H1 (cell line): ENCODE measurements at regions not wholly inside any gene's neighbourhood (a gene's known extent, or its start where the extent isn't known, plus 50 kb on each side); places are given as distances from the start of the nearest gene placed in this dataset.

Experiments used
- CTCF ChIA-PET: fragments of 300-600 bp; sonication (Branson Sonifier 250); formaldehyde crosslinking; loops from one replicate; lab custom pipeline; 2021; ENCODE audit not compliant: partially characterized antibody; lab: Charles Lee
- POLR2A ChIA-PET: fragments of 300-600 bp; sonication (Branson Sonifier 250); formaldehyde crosslinking; loops from one replicate; lab custom pipeline; 2021; ENCODE audit warnings: inconsistent platforms; ENCODE audit not compliant: partially characterized antibody; lab: Charles Lee
- DNase-seq, 2 experiments: peaks; one replicate each; pipeline versions ENCODE4 v3.0.0 to v3.0.0-alpha.2; 2010 to 2022; ENCODE audit warnings: low spot score in 2 of 2, low read depth in 1 of 2, mixed read lengths in 1 of 2
- FAIRE-seq: peaks from 2 replicates; lab custom pipeline; 2011; peaks lifted over from hg19 to GRCh38; lab: Jason Lieb, UNC
- H2AFZ ChIP-seq: 2 replicates; pipeline ENCODE4 v1.8.1; 2012; ENCODE audit warnings: low read length, inconsistent platforms
- H2AK5ac ChIP-seq: 2 replicates; pipeline ENCODE4 v1.6.1; 2013; ENCODE audit warnings: low read depth, low read length
- H2BK120ac ChIP-seq: replicated peaks from 2 replicates; pipeline ENCODE3; 2013; ENCODE audit warnings: low read depth, low read length, inconsistent platforms
- H2BK12ac ChIP-seq: 2 replicates; pipeline ENCODE4 v1.6.1; 2013; ENCODE audit warnings: low read depth, low read length
- H2BK15ac ChIP-seq: 2 replicates; pipeline ENCODE4 v1.6.1; 2013; ENCODE audit warnings: low read length
- H2BK20ac ChIP-seq: 2 replicates; pipeline ENCODE4 v1.6.1; 2013; ENCODE audit warnings: low read length
- H2BK5ac ChIP-seq: 2 replicates; pipeline ENCODE4 v1.6.1; 2013; ENCODE audit warnings: low read depth, low read length
- H3K14ac ChIP-seq: 2 replicates; pipeline ENCODE4 v1.6.1; 2013; ENCODE audit warnings: inconsistent platforms; ENCODE audit not compliant: insufficient read length
- H3K18ac ChIP-seq: 2 replicates; pipeline ENCODE4 v1.6.1; 2013; ENCODE audit warnings: low read length; ENCODE audit errors: extremely low read depth
- H3K23ac ChIP-seq: 2 replicates; pipeline ENCODE4 v1.6.1; 2013; ENCODE audit warnings: inconsistent platforms; ENCODE audit not compliant: insufficient read length
- H3K23me2 ChIP-seq: 2 replicates; pipeline ENCODE4 v1.6.1; 2013; ENCODE audit warnings: low read depth, low read length
- H3K27ac ChIP-seq: 2 replicates; pipeline ENCODE4 v1.6.1; 2011; ENCODE audit warnings: low read depth, low read length, inconsistent platforms
- H3K27me3 ChIP-seq, 4 experiments: replicated peaks in 1 of 4; 1 replicate in 1 of 4; 2 replicates in 3 of 4; pipeline versions ENCODE4 v1.6.1 to v1.8.1; 2011 to 2013; ENCODE audit warnings: low read length in 3 of 4, mild to moderate bottlenecking in 3 of 4, inconsistent platforms in 2 of 4, mixed read lengths in 2 of 4, moderate library complexity in 1 of 4; ENCODE audit not compliant: control insufficient read depth in 3 of 4, insufficient read depth in 3 of 4; ENCODE audit errors: extremely low read depth in 1 of 4
- H3K36me3 ChIP-seq, 4 experiments: 2 replicates each; pipeline versions ENCODE4 v1.6.1 to v1.8.1; 2011 to 2013; ENCODE audit warnings: mild to moderate bottlenecking in 4 of 4, low read length in 3 of 4, moderate library complexity in 2 of 4, control low read depth in 1 of 4, inconsistent platforms in 1 of 4; ENCODE audit not compliant: insufficient read depth in 4 of 4, control insufficient read depth in 2 of 4
- H3K4ac ChIP-seq: replicated peaks from 2 replicates; pipeline ENCODE3; 2013; ENCODE audit warnings: low read length, low read depth, mixed read lengths, inconsistent platforms; ENCODE audit not compliant: insufficient read length
- H3K4me1 ChIP-seq, 4 experiments: replicated peaks in 1 of 4; 1 replicate in 1 of 4; 2 replicates in 3 of 4; pipeline versions ENCODE4 v1.6.1 to v1.8.1; 2011 to 2013; ENCODE audit warnings: low read length in 3 of 4, inconsistent platforms in 2 of 4, mixed read lengths in 1 of 4; ENCODE audit not compliant: insufficient read depth in 4 of 4, control insufficient read depth in 3 of 4
- H3K4me2 ChIP-seq, 2 experiments: 2 replicates each; pipeline versions ENCODE4 v1.6.1 to v1.8.1; 2011 to 2013; ENCODE audit warnings: low read depth in 2 of 2, low read length in 2 of 2, control low read depth in 1 of 2, inconsistent platforms in 1 of 2, mild to moderate bottlenecking in 1 of 2; ENCODE audit not compliant: insufficient read depth in 1 of 2
- H3K4me3 ChIP-seq, 4 experiments: fragments of 200-600, 300-600 bp in 1 of 4; sonication (generic), shearing (Covaris generic), sonication (Bioruptor Twin) in 1 of 4; 2 replicates each; pipeline versions ENCODE4 v1.5.1 to v1.8.1; 2011 to 2016; ENCODE audit warnings: low read length in 4 of 4, low read depth in 3 of 4, control low read depth in 2 of 4, inconsistent platforms in 2 of 4, mild to moderate bottlenecking in 2 of 4, mixed read lengths in 1 of 4, moderate library complexity in 1 of 4; ENCODE audit not compliant: insufficient read depth in 2 of 4; ENCODE audit errors: extremely low read depth in 1 of 4
- H3K56ac ChIP-seq: replicated peaks from 2 replicates; pipeline ENCODE3; 2013; ENCODE audit warnings: low read depth, mild to moderate bottlenecking, mixed read lengths, low read length, inconsistent platforms; ENCODE audit not compliant: insufficient read length
- H3K79me1 ChIP-seq: 2 replicates; pipeline ENCODE4 v1.6.1; 2013; ENCODE audit warnings: low read depth, low read length, control low read depth
- H3K79me2 ChIP-seq, 2 experiments: 2 replicates each; pipeline versions ENCODE4 v1.6.1 to v1.8.1; 2012 to 2013; ENCODE audit warnings: low read length in 2 of 2, mild to moderate bottlenecking in 2 of 2, inconsistent platforms in 1 of 2; ENCODE audit not compliant: insufficient read depth in 2 of 2, control insufficient read depth in 1 of 2
- H3K9ac ChIP-seq, 4 experiments: replicated peaks in 1 of 4; 1 replicate in 1 of 4; 2 replicates in 3 of 4; pipeline versions ENCODE4 v1.6.1 to v1.8.1; 2011 to 2013; ENCODE audit warnings: low read depth in 3 of 4, low read length in 3 of 4, control low read depth in 2 of 4, mild to moderate bottlenecking in 2 of 4, moderate library complexity in 2 of 4, inconsistent platforms in 1 of 4; ENCODE audit errors: extremely low read depth in 1 of 4
- H3K9me3 ChIP-seq, 2 experiments: 2 replicates each; pipeline versions ENCODE4 v1.6.1 to v1.8.1; 2012 to 2013; ENCODE audit warnings: mild to moderate bottlenecking in 2 of 2, moderate library complexity in 2 of 2, control low read depth in 1 of 2, inconsistent platforms in 1 of 2, low read depth in 1 of 2, low read length in 1 of 2, mixed read lengths in 1 of 2; ENCODE audit not compliant: insufficient read depth in 2 of 2
- H4K20me1 ChIP-seq, 2 experiments: replicated peaks in 1 of 2; 2 replicates each; pipeline versions ENCODE3 to v1.8.1; 2011 to 2013; ENCODE audit warnings: inconsistent platforms in 2 of 2, low read length in 2 of 2, mild to moderate bottlenecking in 1 of 2; ENCODE audit not compliant: insufficient read depth in 2 of 2, control insufficient read depth in 1 of 2
- H4K5ac ChIP-seq: 2 replicates; pipeline ENCODE4 v1.6.1; 2013; ENCODE audit warnings: low read length, low read depth, mixed read lengths, inconsistent platforms; ENCODE audit not compliant: insufficient read length
- H4K8ac ChIP-seq: 2 replicates; pipeline ENCODE4 v1.8.0; 2013; ENCODE audit warnings: mild to moderate bottlenecking, moderate library complexity, low read length, inconsistent platforms; ENCODE audit not compliant: insufficient read depth; ENCODE audit errors: extremely low read depth
- H4K91ac ChIP-seq: replicated peaks from 2 replicates; pipeline ENCODE3; 2013; ENCODE audit warnings: low read length, mixed read lengths, inconsistent platforms; ENCODE audit not compliant: insufficient read length
- KDM4A ChIP-seq: IDR thresholded peaks from one replicate; pipeline ENCODE4 v1.7.1; 2012; ENCODE audit warnings: low read depth, mild to moderate bottlenecking, moderate library complexity, low read length, inconsistent platforms; ENCODE audit not compliant: severe bottlenecking
- WGBS, 2 experiments: shearing (Covaris generic) in 1 of 2; methylation state at CpG; one replicate each; pipeline versions ENCODE4 v1.1.6 to v1.1.7; 2013 to 2015; ENCODE audit warnings: low lambda C conversion rate in 2 of 2, mixed read lengths in 2 of 2, inconsistent platforms in 1 of 2, low coverage in 1 of 2, missing lambda C conversion rate in 1 of 2; ENCODE audit not compliant: insufficient replicate concordance in 2 of 2, insufficient coverage in 1 of 2, insufficient read length in 1 of 2; ENCODE audit errors: extremely low coverage in 1 of 2, missing lambda C conversion rate in 1 of 2; 5-methylcytosine and 5-hydroxymethylcytosine counted together

GRCh38 chr14:86541972-86542371 lies 1012.0 kb downstream of the FLRT2 start:
- no peak overlapping the region for H2BK12ac ChIP-seq
- H3K18ac ChIP-seq = no peak overlapping the region
- H2BK120ac ChIP-seq = no peak overlapping the region
- no peaks in the 10 kb centered on the region for H3K36me3 ChIP-seq
- no peak overlapping the region for H3K4me2 ChIP-seq
- no peaks in the 10 kb centered on the region for H3K79me1 ChIP-seq
- no peak overlapping the region for H4K91ac ChIP-seq
- FAIRE-seq (no peak), DNase-seq (no peak)
- H3K27me3 ChIP-seq = no peaks in the 10 kb centered on the region
- H3K9me3 ChIP-seq = no peaks in the 10 kb centered on the region
- H4K5ac ChIP-seq = no peak overlapping the region
- WGBS, 2 experiments = 97% methylated on average over 4 of the region's 4 CpGs; no CpG with 5 or more reads in 1 of the 2 experiments
- no peak overlapping the region for H2BK15ac ChIP-seq
- no peak overlapping the region for H4K8ac ChIP-seq
- no peak overlapping the region for H2BK5ac ChIP-seq
- no peaks in the 10 kb centered on the region for H3K4me1 ChIP-seq
- no peaks in the 10 kb centered on the region for H3K79me2 ChIP-seq
- no peak overlapping the region for H2AFZ ChIP-seq
- no peaks in the 10 kb centered on the region for H3K23me2 ChIP-seq
- H3K4me3 ChIP-seq = no peak overlapping the region
- H3K14ac ChIP-seq = no peak overlapping the region
- no peak overlapping the region for H3K23ac ChIP-seq
- H3K4ac ChIP-seq = no peak overlapping the region
- no peak overlapping the region for H2BK20ac ChIP-seq
- H3K56ac ChIP-seq = no peak overlapping the region
- no peak overlapping the region for H3K9ac ChIP-seq
- H3K27ac ChIP-seq = no peak overlapping the region
- no peaks in the 10 kb centered on the region for H4K20me1 ChIP-seq
- POLR2A ChIA-PET = interaction anchor here (0.6 kb wide), 1 partner anchor 9 kb away, joined by 3 read pairs; no protein-coding TSS in a partner anchor
- TF ChIP-seq KDM4A = no peak
- TF ChIP-seq, all 59 proteins: peak for 0
- CTCF ChIA-PET = interaction anchor here (1.0 kb wide), 1 partner anchor 15 kb away, joined by 3 read pairs; no protein-coding TSS in a partner anchor
- no peak overlapping the region for H2AK5ac ChIP-seq
